GM18909 (cell line): ENCODE measurements at regions not wholly inside any gene's neighbourhood (a gene's known extent, or its start where the extent isn't known, plus 50 kb on each side); places are given as distances from the start of the nearest gene placed in this dataset.
"Not testable (repeated sequence)": the region's sequence is repeated elsewhere in the genome, so short reads cannot be mapped to it uniquely, and the experiment has no call there.

Experiments
- ATAC-seq: cut with Tn5 transposase; IDR thresholded peaks from one replicate; pipeline ENCODE4 v1.9.1; 2021; ENCODE audit warnings: mild to moderate bottlenecking; ENCODE audit not compliant: unreplicated experiment, poor library complexity

DNA sequence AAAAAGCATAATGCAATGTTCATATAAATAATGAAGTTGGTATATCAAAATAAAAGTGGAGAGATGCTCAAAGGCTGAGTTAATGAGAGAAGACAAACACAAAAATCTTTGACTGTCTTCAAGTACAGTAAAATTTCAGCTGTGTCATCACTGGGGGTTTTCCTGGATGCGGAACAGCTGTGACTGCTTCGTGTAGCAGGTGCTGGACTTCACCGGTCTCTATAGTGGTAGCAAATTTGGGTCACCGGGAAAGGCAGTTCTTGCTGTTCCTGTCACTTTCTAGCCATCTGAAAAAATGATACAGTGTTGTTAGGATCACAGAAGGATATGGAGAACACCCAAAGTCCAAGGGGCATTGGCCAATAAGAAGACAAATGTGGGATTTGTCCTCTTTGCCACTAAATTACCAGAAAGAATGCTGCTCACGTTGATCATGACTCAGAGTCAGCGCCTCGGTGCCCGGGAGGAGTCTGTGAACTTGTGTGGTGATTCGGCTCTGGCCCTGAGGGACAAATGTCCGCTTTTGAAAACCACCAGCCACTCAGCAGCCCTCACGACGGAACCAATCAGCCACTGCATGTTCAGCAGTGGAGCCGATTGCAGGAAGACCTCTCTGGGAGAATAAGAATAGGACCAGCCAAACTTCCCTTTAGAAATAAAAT lies 230.1 kb upstream of the FAT1 start:
- no peak for ATAC-seq

DNA sequence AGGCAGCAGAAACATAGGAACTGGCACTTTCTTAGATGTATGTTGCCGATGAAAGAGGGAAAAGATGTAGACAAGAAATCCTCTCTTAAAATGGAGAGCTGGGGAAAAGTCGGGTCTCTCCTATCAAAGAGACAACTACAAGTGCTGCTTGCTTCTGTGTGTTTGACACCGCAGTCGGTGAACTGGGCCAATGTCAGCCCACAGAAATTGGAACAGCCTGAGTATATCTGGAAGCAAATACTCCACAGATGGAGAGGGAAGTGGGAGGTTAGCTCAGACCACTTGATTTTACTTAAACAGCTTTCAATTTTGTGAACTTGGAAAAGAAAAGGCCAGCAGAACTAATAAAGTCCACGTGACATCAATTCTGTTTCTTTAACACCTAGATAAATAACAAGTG lies 230.9 kb upstream of the FAT1 start:
- no peak for ATAC-seq

DNA sequence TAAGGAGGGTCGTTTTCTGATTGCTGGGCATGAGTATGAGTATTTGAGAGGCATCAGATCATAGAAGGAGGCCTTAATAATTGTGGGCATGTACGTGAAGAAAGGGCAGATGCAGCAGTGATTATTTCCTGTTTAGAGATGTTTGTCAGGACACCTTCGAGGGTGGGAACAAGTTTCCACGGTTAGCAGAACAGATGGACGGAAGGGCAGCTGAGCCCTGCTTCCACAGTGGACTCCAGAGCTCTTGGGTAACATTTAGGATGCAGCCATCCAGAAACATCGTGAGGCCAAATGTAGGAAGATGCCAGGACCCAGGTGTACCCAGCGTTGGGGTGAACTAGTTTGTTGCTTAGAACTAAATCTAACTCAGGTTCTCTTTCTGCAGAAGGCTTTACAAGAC lies 231.3 kb upstream of the FAT1 start:
- ATAC-seq = no peak

DNA sequence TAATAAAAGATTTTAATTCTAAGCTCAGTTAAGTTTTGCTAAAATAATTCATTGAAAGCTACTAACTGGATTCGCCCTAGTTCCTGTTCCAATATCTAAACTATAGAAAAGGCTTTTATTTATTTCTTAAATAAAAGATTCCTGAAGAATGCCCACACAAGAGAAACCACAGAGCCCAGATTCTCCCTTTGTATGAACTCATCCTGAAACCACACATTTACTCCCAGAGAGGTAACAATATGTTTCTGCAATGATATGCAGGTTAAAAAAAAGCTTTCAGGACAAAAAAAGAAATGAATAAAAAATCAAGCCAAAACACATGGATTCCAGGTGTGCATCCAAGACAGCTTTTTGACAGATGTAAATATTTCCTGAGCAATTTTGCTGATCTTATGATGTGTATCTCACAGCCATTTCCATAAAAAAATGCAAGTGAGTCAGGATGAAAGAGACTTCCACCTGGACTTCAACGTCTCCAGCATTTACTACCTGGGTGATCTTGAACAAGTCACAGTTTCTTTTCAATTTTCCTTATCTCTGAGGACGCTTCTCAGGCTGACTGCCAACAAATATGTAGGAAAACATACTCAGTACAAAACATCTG lies 234.4 kb upstream of the FAT1 start:
- ATAC-seq = no peak

DNA sequence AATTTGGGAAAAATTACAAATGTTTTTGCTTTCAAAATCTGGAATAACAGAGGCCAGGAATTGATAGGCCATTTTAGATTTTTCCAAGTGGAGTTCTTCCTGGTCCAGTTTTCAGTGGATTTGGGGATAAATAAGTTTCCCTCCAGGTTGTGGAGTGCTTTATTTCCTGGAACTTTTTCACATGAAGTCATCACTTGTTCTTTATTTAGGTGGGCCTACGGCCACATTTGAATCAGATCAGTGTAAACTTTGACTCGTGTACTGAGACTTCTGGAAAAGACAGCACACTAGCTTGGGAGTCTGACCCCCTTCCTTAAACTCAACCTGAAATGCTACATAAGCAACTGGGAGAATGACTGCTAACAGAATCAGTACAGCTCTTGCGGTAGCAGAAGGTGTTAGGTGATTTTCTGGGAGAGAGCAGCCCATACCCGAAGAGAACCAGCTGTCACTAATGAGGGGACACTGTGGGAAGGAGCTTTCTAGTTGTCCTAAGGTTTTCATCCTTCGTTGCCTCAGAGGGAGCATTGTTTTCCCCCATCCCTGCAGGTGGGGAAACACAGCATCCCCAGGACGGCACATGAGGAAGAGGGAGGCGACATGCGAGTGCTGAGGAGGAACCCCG lies 235.2 kb upstream of the FAT1 start:
- no peak for ATAC-seq

DNA sequence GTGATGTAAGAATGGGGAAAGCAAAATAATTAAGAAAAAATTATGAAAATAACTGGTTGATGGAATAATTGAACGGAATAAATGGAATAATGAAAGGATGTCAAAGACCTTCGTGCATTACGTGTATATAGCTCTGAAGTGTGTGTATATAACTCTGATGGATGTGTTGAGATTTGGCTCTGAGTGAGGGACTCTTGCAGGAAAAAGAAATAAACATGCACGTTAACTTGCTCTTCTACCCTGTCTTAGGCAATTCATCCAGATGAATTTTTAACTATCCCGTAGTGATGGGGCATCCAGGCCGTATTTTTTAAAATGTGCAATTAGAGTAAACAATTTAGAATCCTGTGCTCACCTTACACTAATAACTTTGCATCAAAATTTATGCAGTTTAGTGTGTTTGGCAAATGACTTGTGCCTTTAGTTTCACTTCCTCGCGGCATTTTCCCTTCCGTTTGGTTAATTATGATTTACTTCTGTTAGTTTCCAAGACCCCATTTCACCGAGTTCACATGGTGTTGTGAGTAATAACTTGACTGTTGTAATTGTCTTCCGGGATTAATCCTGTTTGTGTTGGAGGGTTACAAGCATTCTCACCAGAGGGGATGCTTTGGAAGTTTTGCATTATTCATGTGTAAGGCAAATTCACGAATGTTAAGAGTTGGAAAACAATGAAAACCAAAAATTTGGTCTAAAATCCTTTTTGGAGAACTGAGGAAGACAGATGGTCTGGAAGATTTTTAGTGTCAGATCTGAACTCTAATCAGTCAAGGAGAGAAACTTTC lies 256.5 kb upstream of the FAT1 start:
- no peak for ATAC-seq

DNA sequence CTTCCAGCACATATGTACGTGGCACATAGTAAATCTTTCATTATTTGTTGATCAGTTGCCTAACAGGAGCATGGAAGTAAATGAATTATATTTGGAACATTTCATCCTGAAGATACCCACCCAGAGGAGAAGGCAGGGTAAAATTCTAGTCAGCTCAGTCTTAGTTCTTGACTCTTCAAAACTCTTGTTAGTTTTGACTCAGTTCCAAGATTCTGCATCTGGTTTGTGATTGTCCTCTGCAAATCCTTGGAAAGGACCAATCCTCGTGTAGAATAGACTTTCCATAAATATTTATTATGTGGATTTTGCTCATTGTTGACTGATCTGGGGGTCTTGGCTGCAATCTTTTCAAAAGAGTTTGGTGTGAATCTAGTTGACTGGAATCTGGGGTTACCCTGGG lies 257.5 kb upstream of the FAT1 start:
- no peak for ATAC-seq

DNA sequence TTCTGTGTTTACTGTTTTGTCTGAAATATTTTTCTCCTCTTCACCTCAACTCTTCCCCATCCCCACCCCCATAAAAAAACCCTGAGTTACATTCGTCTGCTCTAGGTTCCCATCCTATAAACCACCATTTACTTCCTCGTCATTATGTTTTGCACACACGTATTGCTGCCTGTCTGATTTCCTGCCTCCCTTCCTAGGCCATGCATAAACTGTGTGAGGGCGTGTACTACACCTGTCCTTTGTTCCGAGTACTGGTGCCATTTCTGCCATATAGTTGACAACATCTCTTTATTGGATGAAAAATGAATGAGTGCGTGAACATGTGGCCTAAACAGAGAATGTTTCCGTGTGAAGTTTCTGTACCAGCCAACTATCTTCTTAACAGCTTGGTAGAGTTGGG lies 258.5 kb upstream of the FAT1 start:
- ATAC-seq = no peak

DNA sequence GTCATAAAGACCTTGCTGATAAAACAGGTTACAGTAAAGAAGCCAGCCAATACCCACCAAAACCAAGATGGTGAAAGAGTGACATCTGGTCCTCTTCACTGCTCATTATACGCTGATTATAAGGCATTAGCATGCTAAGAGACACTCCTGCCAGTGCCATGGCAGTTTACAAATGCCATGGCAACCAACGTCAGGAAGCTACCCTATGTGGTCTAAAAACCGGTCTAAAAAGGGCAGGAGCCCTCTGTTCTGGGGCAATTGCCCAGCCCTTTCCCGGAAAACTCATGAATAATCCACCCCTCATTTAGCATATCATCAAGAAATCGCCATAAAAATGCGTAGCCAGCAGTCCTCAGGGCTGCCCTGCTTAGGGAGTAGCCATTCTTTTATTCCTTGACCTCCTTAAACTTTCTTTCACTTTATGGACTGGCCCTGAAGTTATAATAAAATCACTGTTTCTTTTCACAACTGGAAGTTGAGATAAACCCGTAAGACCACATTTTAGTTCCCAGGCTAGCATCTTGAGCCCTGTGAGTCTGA lies 260.5 kb upstream of the FAT1 start:
- no peak for ATAC-seq

DNA sequence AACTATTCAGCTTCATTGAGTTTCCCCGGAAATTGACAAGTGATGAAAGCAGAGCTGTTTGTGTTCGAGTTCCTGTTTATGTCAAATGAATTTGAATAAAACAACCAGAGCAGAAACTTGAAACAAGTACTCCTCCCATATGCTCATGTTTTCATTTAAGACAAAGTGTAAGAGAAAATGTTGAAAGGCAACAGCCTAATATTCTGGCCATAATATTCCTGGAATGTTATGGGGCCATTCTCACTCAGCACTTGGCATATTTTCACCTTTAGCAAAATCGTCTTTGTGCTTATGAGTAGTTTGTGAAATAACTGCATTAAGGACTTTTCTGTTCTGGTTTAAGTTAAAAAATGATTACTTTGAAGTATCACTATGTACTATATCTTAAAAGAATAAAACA lies 276.0 kb upstream of the FAT1 start:
- ATAC-seq = no peak

DNA sequence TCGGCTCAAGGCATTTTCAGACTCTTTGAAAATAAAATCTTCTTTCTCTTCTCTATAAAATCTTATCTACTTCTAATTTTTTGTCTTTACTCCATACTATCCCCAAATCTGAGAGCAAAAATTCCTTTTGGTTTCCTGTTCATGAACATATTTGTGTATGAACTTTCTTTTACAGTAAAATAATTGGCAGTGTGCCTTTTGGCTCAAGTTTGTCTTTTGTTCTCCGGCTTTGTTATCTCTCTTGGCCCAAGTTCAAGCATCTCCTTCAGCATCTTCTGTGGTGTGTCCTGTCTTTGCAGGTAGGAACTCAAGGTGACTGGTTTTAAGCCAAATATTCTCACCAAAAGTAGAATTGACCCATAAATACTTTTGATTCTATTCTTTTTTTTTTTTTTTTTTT lies 276.6 kb upstream of the FAT1 start:
- no peak for ATAC-seq

DNA sequence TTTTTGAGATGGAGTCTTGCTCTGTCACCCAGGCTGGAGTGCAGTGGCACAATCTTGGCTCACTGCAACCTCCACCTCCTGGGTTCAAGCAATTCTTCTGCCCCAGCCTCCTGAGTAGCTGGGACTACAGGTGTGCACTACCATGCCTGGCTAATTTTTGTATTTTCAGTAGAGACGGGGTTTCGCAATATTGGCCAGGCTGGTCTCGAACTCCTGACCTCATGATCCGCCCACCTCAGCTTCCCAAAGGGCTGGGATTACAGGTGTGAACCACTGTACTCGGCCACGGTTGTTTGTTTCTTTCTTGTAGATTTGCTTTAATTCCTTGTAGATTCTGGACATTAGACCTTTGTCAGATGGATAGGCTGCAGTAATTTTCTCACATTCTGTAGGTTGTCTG lies 278.5 kb upstream of the FAT1 start:
- not testable (repeated sequence) for ATAC-seq

DNA sequence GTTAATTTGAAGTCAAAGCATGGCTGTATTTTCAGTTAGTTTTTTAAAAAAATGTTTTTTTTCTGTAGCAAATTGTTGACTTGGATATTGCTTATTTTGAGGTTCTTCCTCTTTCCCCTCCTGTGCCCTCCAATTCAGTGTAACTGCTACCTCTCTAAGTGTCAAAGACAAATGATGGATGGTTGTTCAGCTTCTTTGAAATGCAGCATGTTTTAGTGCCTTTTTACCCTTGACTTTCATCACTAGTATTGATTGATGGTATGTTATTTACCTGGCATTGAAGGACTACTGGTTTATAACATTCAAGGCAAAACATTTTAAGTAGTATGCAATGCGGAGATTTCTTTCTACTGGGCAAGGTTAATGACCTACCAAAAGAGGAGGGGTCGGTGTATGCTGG lies 281.0 kb upstream of the FAT1 start:
- ATAC-seq = no peak

DNA sequence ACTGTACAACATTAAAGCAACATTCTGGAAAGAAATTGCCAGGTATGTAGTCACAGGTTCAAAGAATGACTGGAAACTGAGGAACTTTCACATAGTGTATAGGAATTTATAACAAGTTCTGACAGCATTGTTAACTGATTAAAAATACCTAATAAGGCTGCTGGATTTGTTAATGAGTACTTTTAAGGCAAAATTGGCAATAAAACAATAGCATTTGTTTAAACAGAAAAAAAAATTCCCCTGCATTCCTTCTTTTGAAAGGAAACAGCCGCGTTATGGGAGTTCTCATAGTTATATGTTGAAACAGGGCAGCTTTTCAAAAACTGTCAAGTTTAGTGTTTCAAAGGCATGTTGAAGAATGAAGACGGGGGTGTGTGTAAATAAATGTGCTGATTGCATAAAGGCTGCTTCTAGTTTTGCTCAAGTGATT lies 282.5 kb upstream of the FAT1 start:
- no peak for ATAC-seq

DNA sequence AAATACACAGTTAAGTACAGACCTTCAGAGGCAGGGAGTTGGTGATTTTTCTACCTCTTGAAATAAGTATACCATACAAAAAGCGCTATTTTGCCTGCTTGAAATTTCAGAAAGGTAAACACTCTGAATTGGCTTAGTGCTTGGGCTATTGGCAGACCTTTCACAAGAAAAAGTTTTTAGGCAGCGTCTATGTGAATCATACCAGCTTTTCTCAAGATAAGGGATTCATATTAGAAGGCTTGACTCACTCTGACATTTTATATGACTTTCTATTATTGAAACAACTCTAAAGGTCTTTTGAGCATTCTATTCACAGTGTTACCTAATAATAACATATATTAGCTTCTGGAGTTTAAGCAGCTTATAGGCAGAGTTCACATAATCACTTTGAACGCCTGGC lies 286.4 kb upstream of the FAT1 start:
- no peak for ATAC-seq

DNA sequence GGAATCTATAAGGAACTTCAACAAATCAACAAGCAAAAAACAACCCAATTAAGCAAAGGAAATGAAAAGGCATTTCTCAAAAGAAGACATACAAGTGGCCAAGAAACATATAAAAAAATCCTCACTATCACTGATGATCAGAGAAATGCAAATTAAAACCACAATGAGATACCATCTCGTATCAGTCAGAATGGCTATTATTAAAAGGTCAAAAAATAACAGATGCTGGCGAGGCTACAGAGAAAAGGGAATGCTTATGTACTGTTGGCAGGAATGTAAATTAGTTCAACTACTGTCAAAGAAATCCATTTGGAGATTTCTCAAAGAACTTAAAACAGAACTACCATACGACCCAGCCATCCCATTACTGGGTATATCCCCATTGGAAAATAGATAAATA lies 292.4 kb upstream of the FAT1 start:
- no peak for ATAC-seq

DNA sequence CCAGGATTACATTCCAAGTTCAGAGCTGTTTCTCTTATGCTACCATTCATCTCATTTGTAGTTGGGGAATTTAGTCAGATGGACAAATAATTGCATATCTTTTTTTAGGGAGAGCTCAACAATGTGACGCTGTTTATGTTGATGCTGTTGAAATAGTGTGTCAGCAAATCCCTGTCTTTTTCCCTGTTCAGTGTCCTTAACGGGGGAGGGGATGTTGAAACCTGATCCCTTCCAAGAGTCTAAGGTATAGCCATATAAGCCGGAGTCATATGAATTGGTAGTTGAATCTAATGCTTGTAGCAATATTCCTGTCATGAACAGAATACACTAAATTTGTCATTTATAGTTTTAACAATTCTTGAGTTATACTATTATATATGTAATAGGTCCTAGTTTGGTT lies 293.5 kb upstream of the FAT1 start:
- no peak for ATAC-seq

DNA sequence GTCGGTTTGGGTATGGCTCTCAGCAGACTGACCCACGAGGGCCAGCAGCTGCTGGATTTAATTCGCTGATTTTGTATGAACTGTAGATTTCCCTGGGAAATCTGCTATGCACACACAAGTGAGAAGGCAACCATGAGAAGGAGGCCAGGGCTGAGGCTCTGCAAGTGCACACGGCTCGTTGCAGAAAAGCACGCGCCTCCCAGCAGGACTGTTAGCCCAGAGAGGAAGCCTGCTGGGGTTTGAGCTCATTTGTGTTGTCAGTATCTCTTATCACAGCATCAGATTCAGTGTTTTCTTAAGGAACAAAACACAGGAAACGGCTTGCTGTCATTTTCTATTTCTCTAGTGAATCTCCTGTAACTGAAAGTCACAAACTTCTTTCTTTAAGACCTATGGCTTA lies 296.2 kb upstream of the FAT1 start:
- no peak for ATAC-seq

DNA sequence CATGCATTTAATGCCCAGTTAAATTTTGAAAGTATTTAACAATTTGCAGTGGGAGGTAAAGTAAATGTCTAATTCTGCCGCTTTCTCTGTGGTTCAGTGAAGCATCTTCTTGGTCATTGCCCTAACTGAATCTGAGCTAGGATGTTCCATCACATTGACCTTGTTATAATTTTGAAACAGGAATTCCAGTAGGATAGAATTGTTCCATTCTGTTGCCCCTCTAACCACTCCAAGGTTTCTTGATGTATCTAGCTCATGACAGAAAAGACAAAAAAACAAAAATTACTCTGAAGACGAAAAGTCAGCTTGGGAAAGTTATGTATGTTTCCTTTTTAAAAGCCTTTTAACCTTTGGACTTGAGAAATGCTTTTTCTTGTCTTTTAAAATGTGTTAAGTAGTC lies 297.0 kb upstream of the FAT1 start:
- no peak for ATAC-seq

DNA sequence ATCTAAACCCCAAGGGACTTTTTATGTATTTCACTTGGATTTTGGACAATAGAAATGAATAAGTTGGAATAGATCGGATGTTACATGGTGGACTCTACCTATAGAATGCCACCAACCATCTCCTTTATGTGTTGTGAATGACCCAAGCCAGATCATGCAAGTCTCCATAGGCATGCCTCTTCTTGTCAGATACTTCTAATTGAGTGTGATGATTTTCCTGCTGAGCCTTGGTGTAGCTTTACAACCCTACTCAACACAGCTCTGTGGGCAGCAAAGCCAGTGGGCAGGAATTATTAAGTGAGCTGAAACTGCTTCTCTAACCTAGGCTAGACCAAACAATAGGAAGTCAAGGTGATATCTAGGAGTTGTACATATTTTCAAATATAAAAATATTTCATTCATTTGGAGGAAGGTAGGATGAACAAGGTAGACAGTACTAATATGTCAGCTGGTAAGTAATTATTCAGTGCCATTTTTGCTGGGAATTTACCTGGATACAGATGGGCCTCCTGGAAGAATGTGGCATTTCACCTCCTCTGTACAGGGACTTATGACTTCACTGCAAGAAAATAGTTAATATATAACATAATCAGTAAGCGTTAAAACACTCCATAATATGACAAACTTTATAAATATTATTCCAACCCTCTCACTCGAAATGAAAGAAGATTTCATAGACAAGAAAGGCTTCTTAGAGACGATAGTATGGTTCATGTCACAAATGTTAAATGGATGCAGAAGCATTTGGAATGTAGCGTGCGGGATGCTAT lies 298.0 kb upstream of the FAT1 start:
- no peak for ATAC-seq
